Endothelial cell of umbilical vein (primary cell): ENCODE measurements at regions not wholly inside any gene's neighbourhood (a gene's known extent, or its start where the extent isn't known, plus 50 kb on each side); places are given as distances from the start of the nearest gene placed in this dataset.

Experiments
- BruUV-seq: library from RNA; stranded (reverse); fragments of 400-500 nt; replicated peaks from 2 replicates; lab custom pipeline; 2021; lab: Mats Ljungman, UMichigan
- CTCF ChIA-PET: fragments of 300-600, 350-600 bp; sonication (Branson Sonifier 250); formaldehyde crosslinking; loops from one replicate; lab custom pipeline; 2021; ENCODE audit warnings: antibody characterized with exemption, inconsistent platforms; lab: Charles Lee
- POLR2A ChIA-PET: fragments of 300-600, 350-600 bp; sonication (Branson Sonifier 250); formaldehyde crosslinking; loops from one replicate; lab custom pipeline; 2021; ENCODE audit warnings: antibody characterized with exemption, inconsistent platforms; lab: Charles Lee
- DNase-seq: peaks from one replicate; pipeline ENCODE4 v3.0.0-alpha.2; 2011; ENCODE audit warnings: low read depth, low spot score
- FAIRE-seq: peaks from 2 replicates; lab custom pipeline; 2011; peaks lifted over from hg19 to GRCh38; lab: Jason Lieb, UNC
- H2AFZ ChIP-seq: 2 replicates; pipeline ENCODE4 v1.6.0; 2012; ENCODE audit warnings: low read depth, low read length, control low read depth, inconsistent platforms
- H3K27ac ChIP-seq: 2 replicates; pipeline ENCODE4 v1.5.1; 2011; ENCODE audit warnings: low read depth, mild to moderate bottlenecking, control low read depth, low read length, moderate library complexity; ENCODE audit not compliant: insufficient read depth
- H3K27me3 ChIP-seq, 2 experiments: 2 replicates each; pipeline versions ENCODE4 v1.6.0 to v1.6.1; 2011; ENCODE audit warnings: low read length in 2 of 2, mixed read lengths in 1 of 2; ENCODE audit not compliant: control insufficient read depth in 2 of 2, insufficient read depth in 2 of 2
- H3K36me3 ChIP-seq, 2 experiments: 2 replicates in 1 of 2; 3 replicates in 1 of 2; pipeline ENCODE4 v1.5.1; 2011; ENCODE audit warnings: low read length in 2 of 2, mild to moderate bottlenecking in 1 of 2, moderate library complexity in 1 of 2; ENCODE audit not compliant: control insufficient read depth in 2 of 2, insufficient read depth in 2 of 2; ENCODE audit errors: extremely low read depth in 1 of 2
- H3K4me1 ChIP-seq: 3 replicates; pipeline ENCODE4 v1.5.1; 2011; ENCODE audit warnings: mild to moderate bottlenecking, low read length; ENCODE audit not compliant: control insufficient read depth, insufficient read depth; ENCODE audit errors: extremely low read depth
- H3K4me2 ChIP-seq: 2 replicates; pipeline ENCODE4 v1.6.1; 2011; ENCODE audit warnings: low read length, control low read depth, mixed read lengths; ENCODE audit not compliant: insufficient read depth
- H3K4me3 ChIP-seq, 3 experiments: fragments of 200-600 bp in 1 of 3; sonication (generic), shearing (Covaris generic) in 1 of 3; replicated peaks in 1 of 3; 2 replicates each; pipeline ENCODE4 v1.5.1; 2011 to 2016; ENCODE audit warnings: control low read depth in 3 of 3, low read length in 3 of 3, mild to moderate bottlenecking in 2 of 3, inconsistent platforms in 1 of 3, low read depth in 1 of 3, moderate library complexity in 1 of 3; ENCODE audit not compliant: insufficient read depth in 1 of 3
- H3K79me2 ChIP-seq: 2 replicates; pipeline ENCODE4 v1.6.0; 2012; ENCODE audit warnings: low read length, inconsistent platforms; ENCODE audit not compliant: control insufficient read depth, insufficient read depth
- H3K9ac ChIP-seq: replicated peaks from 2 replicates; pipeline ENCODE3; 2011; ENCODE audit warnings: low read length, control low read depth; ENCODE audit not compliant: insufficient read depth; ENCODE audit errors: extremely low read depth
- H3K9me1 ChIP-seq: replicated peaks from 3 replicates; pipeline ENCODE4 v1.6.0; 2011; ENCODE audit warnings: mild to moderate bottlenecking, low read length; ENCODE audit not compliant: control insufficient read depth, insufficient read depth; ENCODE audit errors: extremely low read depth
- H3K9me3 ChIP-seq: replicated peaks from 2 replicates; pipeline ENCODE4 v1.5.1; 2012; ENCODE audit warnings: low read length, inconsistent platforms; ENCODE audit not compliant: control insufficient read depth, insufficient read depth
- H4K20me1 ChIP-seq: replicated peaks from 2 replicates; pipeline ENCODE3; 2011; ENCODE audit warnings: mild to moderate bottlenecking, low read length; ENCODE audit not compliant: control insufficient read depth, insufficient read depth; ENCODE audit errors: extremely low read depth
- CTCF ChIP-seq, 2 donors: IDR thresholded peaks; 1 replicate in 1 of 2; 2 replicates in 1 of 2; pipeline ENCODE4 v1.5.1; 2011; ENCODE audit warnings: low read length in 2 of 2, mild to moderate bottlenecking in 2 of 2, moderate library complexity in 2 of 2, control low read depth in 1 of 2, inconsistent platforms in 1 of 2, low read depth in 1 of 2; ENCODE audit not compliant: insufficient read depth in 1 of 2; ENCODE audit errors: extremely low read depth in 1 of 2
- EZH2 ChIP-seq: IDR thresholded peaks from 2 replicates; pipeline ENCODE4 v1.6.1; 2012; ENCODE audit warnings: borderline replicate concordance, low read depth, mild to moderate bottlenecking, moderate library complexity, low read length, inconsistent platforms; ENCODE audit not compliant: severe bottlenecking
- FOS ChIP-seq: IDR thresholded peaks from 2 replicates; pipeline ENCODE4 v1.6.1; 2011; ENCODE audit warnings: mild to moderate bottlenecking, low read length, moderate library complexity, borderline replicate concordance; ENCODE audit not compliant: insufficient read depth
- GATA2 ChIP-seq: IDR thresholded peaks from 2 replicates; pipeline ENCODE4 v1.7.0; 2011; ENCODE audit warnings: low read depth, mild to moderate bottlenecking, moderate library complexity, mixed read lengths, low read length; ENCODE audit not compliant: insufficient read length, insufficient read depth
- JUN ChIP-seq: IDR thresholded peaks from 2 replicates; pipeline ENCODE4 v1.6.1; 2011; ENCODE audit warnings: borderline replicate concordance, low read depth; ENCODE audit not compliant: insufficient read length, insufficient read depth
- MYC ChIP-seq: IDR thresholded peaks from one replicate; pipeline ENCODE4 v1.6.1; 2011; ENCODE audit warnings: mild to moderate bottlenecking, low read depth, low read length
- POLR2A ChIP-seq: IDR thresholded peaks from 2 replicates; pipeline ENCODE4 v1.6.1; 2012; ENCODE audit warnings: low read depth, mild to moderate bottlenecking, control low read depth, low read length
- POLR2AphosphoS5 ChIP-seq: IDR thresholded peaks from 2 replicates; pipeline ENCODE4 v1.6.1; 2012; ENCODE audit warnings: low read depth, mild to moderate bottlenecking, control low read depth, low read length, moderate library complexity; ENCODE audit not compliant: insufficient read depth
- dilution Hi-C: fragments of 300-500 bp; cut with MboI; formaldehyde crosslinking; loops from one replicate; pipeline ENCODE4 v1.15.0; 2019; ENCODE audit warnings: low sequenced_read_pairs; ENCODE audit not compliant: extremely low pct_ligation_motif_present
- intact Hi-C: fragments of 100-400 bp; cut with micrococcal nuclease; formaldehyde crosslinking; loops from one replicate; pipeline ENCODE4 v1.10.0; 2022
- TF ChIP-seq, protein P1 (sequence below): IDR thresholded peaks from 2 replicates; pipeline ENCODE4 v1.6.1; 2011; ENCODE audit not compliant: insufficient read depth, insufficient read length

DNA sequence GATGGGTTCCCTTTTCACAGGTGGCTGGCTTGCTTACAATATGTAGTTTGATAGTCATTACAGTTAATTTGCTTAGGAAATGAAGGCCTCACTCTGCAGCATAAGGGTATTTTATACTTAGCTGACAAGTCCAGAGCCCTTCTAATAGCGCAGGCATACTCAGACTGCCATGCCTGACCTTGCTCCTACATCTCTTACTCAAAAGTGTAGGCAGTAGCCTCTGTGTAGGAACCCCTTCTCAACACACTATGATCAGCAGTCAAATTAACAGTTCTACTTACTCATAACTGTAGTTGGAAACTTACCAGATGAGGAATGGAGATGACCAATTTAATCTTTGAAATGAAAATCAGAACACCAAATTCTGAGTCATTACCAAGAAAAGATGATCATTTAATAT is 373.5 kb downstream of the TBC1D32 start:
- H3K9me1 ChIP-seq: no peaks in the 10 kb centered on the region
- H3K9ac ChIP-seq: no peak overlapping the region
- H3K27me3 ChIP-seq: no peaks in the 10 kb centered on the region
- FAIRE-seq: no peak
- dilution Hi-C loops: no loop called here
- no peak overlapping the region for H2AFZ ChIP-seq
- no peaks in the 10 kb centered on the region for H4K20me1 ChIP-seq
- H3K27ac ChIP-seq: no peak overlapping the region
- H3K9me3 ChIP-seq: no peaks in the 10 kb centered on the region
- CTCF ChIA-PET: no interaction called here
- no peaks in the 10 kb centered on the region for H3K79me2 ChIP-seq
- H3K36me3 ChIP-seq: no peaks in the 10 kb centered on the region
- H3K4me3 ChIP-seq: no peak overlapping the region
- no peak overlapping the region for H3K4me2 ChIP-seq
- TF ChIP-seq MYC: no peak
- TF ChIP-seq EZH2: no peak
- TF ChIP-seq POLR2AphosphoS5: no peak
- no peak for TF ChIP-seq POLR2A
- TF ChIP-seq GATA2: no peak
- TF ChIP-seq, protein P1, sequence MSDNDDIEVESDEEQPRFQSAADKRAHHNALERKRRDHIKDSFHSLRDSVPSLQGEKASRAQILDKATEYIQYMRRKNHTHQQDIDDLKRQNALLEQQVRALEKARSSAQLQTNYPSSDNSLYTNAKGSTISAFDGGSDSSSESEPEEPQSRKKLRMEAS: no peak
- no peak for TF ChIP-seq FOS
- TF ChIP-seq JUN: no peak
- no peak for TF ChIP-seq CTCF (IDR thresholded peaks at IDR 0.05; ENCODE audit: extremely low read depth in 1 of 2, insufficient read depth in 1 of 2, low read depth in 1 of 2, low read length in 2 of 2)
- no peaks in the 10 kb centered on the region for H3K4me1 ChIP-seq
- DNase-seq: no peak
- intact Hi-C loops: no loop called here
- POLR2A ChIA-PET: no interaction called here
- BruUV-seq: no TSS peak
